ENCODE measurements at regions not wholly inside any gene's neighbourhood (a gene's known extent, or its start where the extent isn't known, plus 50 kb on each side); places are given as distances from the start of the nearest gene placed in this dataset.
A peak's percentile ranks its signal among the peaks of the same experiment; 100 is the strongest.

GRCh38 chr18:54100920-54101470, 123.5 kb downstream of the MBD2 start:
- ATAC-seq: no peak
- H3K4me3 Mint-ChIP-seq: no peak overlapping the region
- H3K27ac Mint-ChIP-seq: no peak overlapping the region
- H3K9me3 ChIP-seq (ENCODE audit: control insufficient read depth, low read length, poor library complexity, severe bottlenecking): no peaks in the 10 kb centered on the region
- no peaks in the 10 kb centered on the region for H3K4me1 Mint-ChIP-seq
- H3K27me3 Mint-ChIP-seq: no peaks in the 10 kb centered on the region
- no peak for DNase-seq
- no peaks in the 10 kb centered on the region for H3K36me3 Mint-ChIP-seq (ENCODE audit: low read depth)

- Mint-ChIP-seq H3K4me3 (no peak overlapping the region), H3K27me3 (no peaks in the 10 kb centered on the region)
- no peak for ATAC-seq
Observed at GRCh38 chr18:54100466-54100865, 124.0 kb downstream of the MBD2 start.

GRCh38 chr18:54094474-54094873, 130.0 kb downstream of the MBD2 start:
- Mint-ChIP-seq H3K27me3 (no peaks in the 10 kb centered on the region), H3K4me1 (no peaks in the 10 kb centered on the region), H3K4me3 (no peak overlapping the region), H3K36me3 (ENCODE audit: low read depth) (no peaks in the 10 kb centered on the region), H3K27ac (no peak overlapping the region)
- DNase-seq (no peak), ATAC-seq (no peak)
- no peaks in the 10 kb centered on the region for H3K9me3 ChIP-seq (ENCODE audit: control insufficient read depth, low read length, poor library complexity, severe bottlenecking)

More at GRCh38 chr18:54100466-54100865, 124.0 kb downstream of the MBD2 start:
- no peaks in the 10 kb centered on the region for H3K36me3 Mint-ChIP-seq (ENCODE audit: low read depth)
- no peak overlapping the region for H3K27ac Mint-ChIP-seq
- no peaks in the 10 kb centered on the region for H3K4me1 Mint-ChIP-seq
- DNase-seq: no peak
- no peaks in the 10 kb centered on the region for H3K9me3 ChIP-seq (ENCODE audit: control insufficient read depth, low read length, poor library complexity, severe bottlenecking)

GRCh38 chr18:54090856-54091255, 133.6 kb downstream of the MBD2 start:
- Mint-ChIP-seq H3K36me3 (ENCODE audit: low read depth) (no peaks in the 10 kb centered on the region), H3K27ac (no peak overlapping the region), H3K27me3 (no peaks in the 10 kb centered on the region)

GRCh38 chr18:54089749-54090459, 134.6 kb downstream of the MBD2 start:
- Mint-ChIP-seq H3K27me3 (no peaks in the 10 kb centered on the region), H3K4me1 (peaks cover 10% of the 10 kb centered on the region), H3K4me3 (no peak overlapping the region), H3K27ac (no peak overlapping the region), H3K36me3 (ENCODE audit: low read depth) (no peaks in the 10 kb centered on the region)
- ATAC-seq: no peak
- no peak for DNase-seq
- H3K9me3 ChIP-seq (ENCODE audit: control insufficient read depth, low read length, poor library complexity, severe bottlenecking): no peaks in the 10 kb centered on the region

More at GRCh38 chr18:54090856-54091255, 133.6 kb downstream of the MBD2 start:
- no peaks in the 10 kb centered on the region for H3K9me3 ChIP-seq (ENCODE audit: control insufficient read depth, low read length, poor library complexity, severe bottlenecking)
- DNase-seq (no peak), ATAC-seq (no peak)
- Mint-ChIP-seq H3K4me3 (no peak overlapping the region), H3K4me1 (peaks cover 6% of the 10 kb centered on the region)

- no peak for ATAC-seq
- no peaks in the 10 kb centered on the region for H3K27me3 Mint-ChIP-seq
Observed at GRCh38 chr18:54086863-54087262, 137.6 kb downstream of the MBD2 start.

GRCh38 chr18:54086046-54086802, 138.2 kb downstream of the MBD2 start:
- DNase-seq (no peak), ATAC-seq (peak; percentile 90)
- Mint-ChIP-seq H3K36me3 (ENCODE audit: low read depth) (no peaks in the 10 kb centered on the region), H3K4me3 (peak overlapping the region; percentile 82), H3K4me1 (peaks cover 10% of the 10 kb centered on the region), H3K27me3 (no peaks in the 10 kb centered on the region), H3K27ac (peak overlapping the region; percentile 72)
- H3K9me3 ChIP-seq (ENCODE audit: control insufficient read depth, low read length, poor library complexity, severe bottlenecking): peaks cover 2% of the 10 kb centered on the region

More at GRCh38 chr18:54086863-54087262, 137.6 kb downstream of the MBD2 start:
- DNase-seq: no peak
- H3K36me3 Mint-ChIP-seq (ENCODE audit: low read depth): no peaks in the 10 kb centered on the region
- H3K27ac Mint-ChIP-seq: peak overlapping the region; percentile 72
- peaks cover 2% of the 10 kb centered on the region for H3K9me3 ChIP-seq (ENCODE audit: control insufficient read depth, low read length, poor library complexity, severe bottlenecking)
- peaks cover 10% of the 10 kb centered on the region for H3K4me1 Mint-ChIP-seq
- H3K4me3 Mint-ChIP-seq: peak overlapping the region; percentile 82

GRCh38 chr18:54080858-54081257, 143.6 kb downstream of the MBD2 start:
- no peak for DNase-seq
- H3K27me3 Mint-ChIP-seq: no peaks in the 10 kb centered on the region
- no peaks in the 10 kb centered on the region for H3K36me3 Mint-ChIP-seq (ENCODE audit: low read depth)
- H3K4me1 Mint-ChIP-seq: peaks cover 4% of the 10 kb centered on the region
- H3K27ac Mint-ChIP-seq: no peak overlapping the region
- peaks cover 2% of the 10 kb centered on the region for H3K9me3 ChIP-seq (ENCODE audit: control insufficient read depth, low read length, poor library complexity, severe bottlenecking)
- H3K4me3 Mint-ChIP-seq: no peak overlapping the region
- ATAC-seq: no peak

- H3K27me3 Mint-ChIP-seq: no peaks in the 10 kb centered on the region
- no peaks in the 10 kb centered on the region for H3K9me3 ChIP-seq (ENCODE audit: control insufficient read depth, low read length, poor library complexity, severe bottlenecking)
- no peaks in the 10 kb centered on the region for H3K36me3 Mint-ChIP-seq (ENCODE audit: low read depth)
- DNase-seq (no peak), ATAC-seq (no peak)
- H3K4me3 Mint-ChIP-seq: no peak overlapping the region
- H3K4me1 Mint-ChIP-seq: no peaks in the 10 kb centered on the region
- H3K27ac Mint-ChIP-seq: no peak overlapping the region
Observed at GRCh38 chr18:54076166-54076565, 148.3 kb downstream of the MBD2 start.

GRCh38 chr18:54075689-54076088, 148.8 kb downstream of the MBD2 start:
- no peaks in the 10 kb centered on the region for H3K9me3 ChIP-seq (ENCODE audit: control insufficient read depth, low read length, poor library complexity, severe bottlenecking)
- no peak overlapping the region for H3K27ac Mint-ChIP-seq
- ATAC-seq (no peak), DNase-seq (no peak)
- H3K4me1 Mint-ChIP-seq: no peaks in the 10 kb centered on the region
- H3K36me3 Mint-ChIP-seq (ENCODE audit: low read depth): no peaks in the 10 kb centered on the region
- no peak overlapping the region for H3K4me3 Mint-ChIP-seq
- no peaks in the 10 kb centered on the region for H3K27me3 Mint-ChIP-seq

GRCh38 chr18:54069729-54070128, 154.7 kb downstream of the MBD2 start:
- H3K27me3 Mint-ChIP-seq: no peaks in the 10 kb centered on the region
- no peak for DNase-seq
- H3K27ac Mint-ChIP-seq: no peak overlapping the region

GRCh38 chr18:54060343-54061005, 164.0 kb downstream of the MBD2 start:
- peaks cover 4% of the 10 kb centered on the region for H3K36me3 Mint-ChIP-seq (ENCODE audit: low read depth)
- no peaks in the 10 kb centered on the region for H3K4me1 Mint-ChIP-seq
- no peaks in the 10 kb centered on the region for H3K27me3 Mint-ChIP-seq
- no peak for ATAC-seq
- H3K27ac Mint-ChIP-seq: no peak overlapping the region
- DNase-seq: no peak
- H3K9me3 ChIP-seq (ENCODE audit: control insufficient read depth, low read length, poor library complexity, severe bottlenecking): no peaks in the 10 kb centered on the region
- H3K4me3 Mint-ChIP-seq: no peak overlapping the region

More at GRCh38 chr18:54069729-54070128, 154.7 kb downstream of the MBD2 start:
- H3K4me1 Mint-ChIP-seq: no peaks in the 10 kb centered on the region
- no peaks in the 10 kb centered on the region for H3K36me3 Mint-ChIP-seq (ENCODE audit: low read depth)
- no peak overlapping the region for H3K4me3 Mint-ChIP-seq
- ATAC-seq: no peak
- H3K9me3 ChIP-seq (ENCODE audit: control insufficient read depth, low read length, poor library complexity, severe bottlenecking): no peaks in the 10 kb centered on the region

All from T-helper 17 cell (primary cell).